LNCaP clone FGC (cell line): ENCODE measurements at regions not wholly inside any gene's neighbourhood (a gene's known extent, or its start where the extent isn't known, plus 50 kb on each side); places are given as distances from the start of the nearest gene placed in this dataset.

Experiments used
- DNase-seq: peaks from one replicate; pipeline ENCODE4 v3.0.0-alpha.2; 2011; ENCODE audit warnings: low read depth
- H3K4me3 ChIP-seq: 2 replicates; pipeline ENCODE4 v1.5.1; 2011; ENCODE audit warnings: mild to moderate bottlenecking, low read depth, low read length, control low read depth
- TF ChIP-seq, protein P1 (sequence below): IDR thresholded peaks from 2 replicates; pipeline ENCODE4 v1.5.1; 2012; ENCODE audit warnings: mild to moderate bottlenecking; ENCODE audit not compliant: control insufficient read depth, insufficient read depth; ENCODE audit errors: extremely low read depth

DNA sequence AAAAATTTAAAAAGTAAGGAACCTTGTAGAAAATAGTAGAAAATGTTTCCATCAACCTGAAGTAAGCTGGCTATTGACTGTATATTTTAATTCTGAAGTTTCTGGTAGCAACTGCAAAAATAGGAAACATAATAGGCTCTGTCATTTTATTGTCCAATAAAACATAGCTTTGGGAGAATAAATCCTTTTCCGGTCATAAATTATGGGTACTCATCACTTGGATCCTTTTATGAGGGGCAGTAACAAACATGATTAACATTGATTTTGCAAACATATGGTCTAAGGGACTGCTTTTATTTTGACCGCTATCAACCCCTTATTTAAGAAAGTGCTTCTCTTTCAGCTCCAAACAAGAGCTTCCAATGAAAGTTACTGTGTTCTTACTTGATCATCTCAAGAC is 495.9 kb upstream of the ANKRD30A start:
- TF ChIP-seq, protein P1, sequence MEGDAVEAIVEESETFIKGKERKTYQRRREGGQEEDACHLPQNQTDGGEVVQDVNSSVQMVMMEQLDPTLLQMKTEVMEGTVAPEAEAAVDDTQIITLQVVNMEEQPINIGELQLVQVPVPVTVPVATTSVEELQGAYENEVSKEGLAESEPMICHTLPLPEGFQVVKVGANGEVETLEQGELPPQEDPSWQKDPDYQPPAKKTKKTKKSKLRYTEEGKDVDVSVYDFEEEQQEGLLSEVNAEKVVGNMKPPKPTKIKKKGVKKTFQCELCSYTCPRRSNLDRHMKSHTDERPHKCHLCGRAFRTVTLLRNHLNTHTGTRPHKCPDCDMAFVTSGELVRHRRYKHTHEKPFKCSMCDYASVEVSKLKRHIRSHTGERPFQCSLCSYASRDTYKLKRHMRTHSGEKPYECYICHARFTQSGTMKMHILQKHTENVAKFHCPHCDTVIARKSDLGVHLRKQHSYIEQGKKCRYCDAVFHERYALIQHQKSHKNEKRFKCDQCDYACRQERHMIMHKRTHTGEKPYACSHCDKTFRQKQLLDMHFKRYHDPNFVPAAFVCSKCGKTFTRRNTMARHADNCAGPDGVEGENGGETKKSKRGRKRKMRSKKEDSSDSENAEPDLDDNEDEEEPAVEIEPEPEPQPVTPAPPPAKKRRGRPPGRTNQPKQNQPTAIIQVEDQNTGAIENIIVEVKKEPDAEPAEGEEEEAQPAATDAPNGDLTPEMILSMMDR, result no peak
- H3K4me3 ChIP-seq, result no peak overlapping the region
- no peak for DNase-seq

DNA sequence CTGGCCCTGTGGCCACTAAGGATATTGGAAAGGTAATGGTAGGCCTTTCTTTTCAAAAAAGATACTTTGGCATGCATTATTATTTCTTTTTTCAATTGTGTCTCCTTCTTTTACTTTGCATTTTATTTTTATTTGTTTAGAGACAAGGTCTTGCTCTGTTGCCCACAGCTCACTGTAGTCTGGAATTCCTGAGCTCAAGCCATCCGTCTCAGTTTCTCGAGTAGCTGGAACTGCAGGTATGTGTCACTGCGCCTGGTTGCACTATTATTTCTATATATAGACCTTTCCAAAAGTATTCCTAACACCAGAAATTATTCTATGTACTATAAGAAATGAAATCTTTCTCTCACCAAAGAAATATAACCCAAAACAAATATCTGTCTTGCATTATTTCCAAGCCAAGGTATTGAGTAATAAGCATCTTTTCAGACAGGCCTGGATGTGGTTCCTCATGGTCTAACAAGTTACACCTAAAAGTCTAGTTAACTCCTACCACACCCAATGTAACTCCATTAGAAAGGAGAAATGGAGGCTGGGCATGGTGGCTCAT is 500.8 kb upstream of the ANKRD30A start:
- no peak for DNase-seq
- no peak overlapping the region for H3K4me3 ChIP-seq

DNA sequence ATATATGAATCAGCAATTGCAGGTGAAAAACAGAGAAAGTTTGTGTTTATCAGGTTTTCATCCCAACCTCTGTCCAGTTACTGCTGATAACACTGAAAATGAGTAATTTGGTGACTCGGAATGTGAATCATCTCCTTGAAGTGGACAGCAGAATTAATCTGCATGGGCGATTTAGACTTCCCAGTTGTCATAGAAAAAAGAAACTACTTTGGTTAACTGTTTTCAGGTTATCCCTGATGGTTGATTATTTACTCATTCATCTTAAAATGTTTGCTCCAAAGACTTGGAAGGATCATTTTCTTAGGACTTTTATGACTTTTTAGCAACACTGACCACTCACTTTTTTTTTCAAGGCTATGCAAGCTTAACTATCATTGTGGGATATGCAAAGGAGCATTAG is 504.1 kb upstream of the ANKRD30A start:
- TF ChIP-seq, protein P1, result no peak
- H3K4me3 ChIP-seq, result no peak overlapping the region
- DNase-seq, result no peak

More for the DNA sequence above, 500.8 kb upstream of the ANKRD30A start:
- TF ChIP-seq, protein P1, result no peak

DNA sequence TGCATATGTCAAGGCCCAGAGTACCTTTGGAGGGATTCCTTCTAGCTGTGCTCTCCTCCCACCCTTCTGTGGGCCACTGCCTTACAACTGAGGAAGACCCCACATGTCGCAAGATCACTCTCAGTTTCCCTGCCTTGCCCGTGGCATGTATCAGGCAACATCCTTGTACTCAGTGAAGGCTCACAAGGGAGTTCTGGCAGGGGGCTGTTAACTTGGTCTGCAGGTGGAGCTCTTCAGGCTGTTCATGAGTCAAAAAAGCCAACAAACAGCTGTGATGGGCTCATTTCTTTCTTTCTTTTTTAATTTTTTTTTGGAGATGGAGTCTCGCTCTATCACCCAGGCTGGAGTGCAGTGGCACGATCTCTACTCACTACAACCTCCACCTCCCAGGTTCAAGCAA is 513.0 kb upstream of the ANKRD30A start:
- TF ChIP-seq, protein P1, result no peak
- H3K4me3 ChIP-seq, result no peak overlapping the region
- DNase-seq, result no peak

DNA sequence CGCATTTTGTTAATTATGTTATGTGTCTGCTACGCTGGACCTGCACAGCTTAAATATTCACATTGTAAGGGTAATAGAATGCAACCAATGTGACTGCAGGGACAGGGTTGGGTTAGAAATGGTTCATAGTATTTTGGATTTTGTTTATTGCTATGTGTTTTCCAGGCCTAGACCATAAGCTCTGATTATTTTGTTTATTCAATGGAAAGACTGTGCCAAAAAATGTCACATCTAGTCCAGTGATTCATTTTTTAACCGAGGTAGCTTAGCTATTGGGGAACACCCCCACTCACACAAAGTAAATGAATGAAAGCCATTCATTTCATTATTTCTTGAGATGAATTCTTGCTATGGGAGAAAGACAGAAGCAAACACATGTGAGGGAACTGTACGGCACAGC is 516.5 kb upstream of the ANKRD30A start:
- TF ChIP-seq, protein P1, result no peak
- DNase-seq, result no peak
- H3K4me3 ChIP-seq, result no peak overlapping the region

DNA sequence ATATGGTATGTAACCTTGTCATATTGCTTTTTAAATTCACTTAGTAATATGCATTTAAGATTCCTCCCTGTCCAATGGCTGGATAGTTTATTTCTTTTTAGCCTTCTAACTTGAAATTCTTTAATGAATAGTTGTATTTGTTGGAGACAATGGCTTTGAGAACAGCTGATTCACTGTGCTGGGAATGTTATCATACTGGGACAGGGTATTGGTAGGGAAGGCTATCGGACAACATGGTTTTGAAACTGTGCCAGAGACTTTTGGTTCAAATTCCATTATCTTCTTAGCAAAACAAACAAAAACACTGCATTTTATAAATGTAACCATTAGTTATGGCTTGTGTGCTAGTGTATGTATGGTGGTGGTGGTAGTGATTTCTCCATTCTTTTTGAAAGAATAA is 517.1 kb upstream of the ANKRD30A start:
- no peak for DNase-seq
- TF ChIP-seq, protein P1, result no peak
- no peak overlapping the region for H3K4me3 ChIP-seq

DNA sequence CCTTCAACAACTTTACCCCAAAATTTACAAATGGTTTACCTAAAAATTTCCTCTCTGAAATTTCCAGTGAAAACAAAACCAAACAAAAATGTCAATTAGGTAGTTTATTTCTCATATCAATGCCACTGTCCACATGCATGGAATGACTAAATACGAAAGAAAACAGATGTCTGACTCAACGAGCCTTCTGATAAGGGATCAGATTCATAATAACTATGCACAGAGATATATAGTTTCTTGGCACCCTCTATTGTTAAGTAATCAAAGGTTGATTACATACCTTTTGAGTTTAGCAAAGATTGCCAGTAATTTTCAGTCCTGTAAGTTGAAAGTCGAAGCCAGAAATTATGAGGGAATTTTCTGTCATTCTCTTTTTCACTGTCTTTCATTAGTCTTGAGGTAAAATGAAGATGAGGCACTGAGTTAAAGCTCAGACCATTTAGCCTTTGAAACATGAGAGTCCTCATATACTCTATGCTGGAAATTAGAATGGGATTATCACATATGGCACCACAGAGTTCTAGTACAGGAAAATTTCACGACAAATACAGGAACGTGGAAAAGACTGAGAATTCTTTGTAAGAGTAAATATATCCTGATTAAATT is 519.1 kb upstream of the ANKRD30A start:
- DNase-seq, result no peak
- TF ChIP-seq, protein P1, result no peak
- H3K4me3 ChIP-seq, result no peak overlapping the region
